Naive B cell (primary cell): ENCODE measurements at regions not wholly inside any gene's neighbourhood (a gene's known extent, or its start where the extent isn't known, plus 50 kb on each side); places are given as distances from the start of the nearest gene placed in this dataset.
A peak's percentile ranks its signal among the peaks of the same experiment; 100 is the strongest.

Source experiments
- ATAC-seq, 2 donors: fragments of 150-1000 bp; cut with Tn5 transposase; 2 replicates each; pipeline ENCODE4 v1.10.0; 2021; ENCODE audit warnings: low read depth in 2 of 2, mild to moderate bottlenecking in 2 of 2, moderate library complexity in 2 of 2
- DNase-seq: peaks from one replicate; pipeline ENCODE4 v3.0.0; 2022
- H3K27ac Mint-ChIP-seq, 6 donors: one replicate each; pipeline ENCODE4 v1.8.0; 2020 to 2022; ENCODE audit warnings: mild to moderate bottlenecking in 6 of 6, mixed read lengths in 6 of 6, moderate library complexity in 5 of 6, inconsistent platforms in 2 of 6
- H3K27me3 Mint-ChIP-seq, 3 donors: one replicate each; pipeline ENCODE4 v1.8.0; 2021 to 2022; ENCODE audit warnings: mixed read lengths in 3 of 3, mild to moderate bottlenecking in 1 of 3
- H3K36me3 Mint-ChIP-seq, 2 donors: one replicate each; pipeline ENCODE4 v1.8.0; 2020 to 2022; ENCODE audit warnings: mixed read lengths in 2 of 2, inconsistent platforms in 1 of 2, mild to moderate bottlenecking in 1 of 2
- H3K4me1 Mint-ChIP-seq, 3 donors: one replicate each; pipeline ENCODE4 v1.8.0; 2020 to 2022; ENCODE audit warnings: mixed read lengths in 3 of 3, inconsistent platforms in 1 of 3, mild to moderate bottlenecking in 1 of 3, moderate library complexity in 1 of 3
- H3K4me3 Mint-ChIP-seq, 8 donors: one replicate each; pipeline ENCODE4 v1.8.0; 2020 to 2022; ENCODE audit warnings: mild to moderate bottlenecking in 8 of 8, mixed read lengths in 8 of 8, moderate library complexity in 8 of 8, inconsistent platforms in 2 of 8
- H3K9me3 Mint-ChIP-seq, 7 donors: one replicate each; pipeline ENCODE4 v1.8.0; 2020 to 2022; ENCODE audit warnings: mixed read lengths in 7 of 7, mild to moderate bottlenecking in 5 of 7, inconsistent platforms in 2 of 7, moderate library complexity in 1 of 7

DNA sequence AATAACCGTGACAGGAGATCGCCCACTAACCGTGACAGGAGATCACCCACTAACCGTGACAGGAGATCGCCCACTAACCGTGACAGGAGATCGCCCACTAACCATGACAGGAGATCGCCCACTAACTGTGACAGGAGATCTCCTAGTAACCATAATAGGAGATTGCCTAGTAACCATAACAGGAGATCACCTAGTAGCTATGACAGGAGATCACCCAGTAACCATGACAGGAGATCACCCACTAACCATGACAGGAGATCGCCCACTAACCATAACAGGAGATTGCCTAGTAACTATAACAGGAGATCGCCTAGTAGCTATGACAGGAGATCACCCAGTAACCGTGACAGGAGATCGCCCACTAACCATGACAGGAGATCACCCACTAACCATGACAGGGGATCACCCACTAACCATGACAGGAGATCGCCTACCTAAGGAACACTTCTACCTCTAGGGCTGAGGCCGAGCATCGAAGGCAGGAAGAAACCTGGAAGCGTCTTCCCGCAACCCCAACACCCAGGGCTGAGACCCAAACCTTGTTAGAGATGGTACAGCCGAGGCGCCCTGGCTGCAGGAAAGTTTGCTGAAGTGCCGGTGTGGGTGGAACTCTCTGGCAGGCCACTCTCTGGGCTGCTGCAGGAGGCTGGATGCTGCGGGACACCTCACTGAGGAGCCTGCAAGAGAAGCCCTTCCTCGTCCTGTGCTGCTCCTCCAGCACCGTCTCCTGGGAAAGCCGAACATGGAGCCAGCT, 67.5 kb upstream of the THY1 start:
- Mint-ChIP-seq H3K27ac (peak overlapping the region in 1 of 6 donors; percentile 17), H3K27me3 (peaks cover 10 to 60% (median 34%) of the 10 kb centered on the region in 3 donors), H3K4me1 (peaks cover 5 to 6% (median 6%) of the 10 kb centered on the region in 3 donors), H3K4me3 (no peak overlapping the region), H3K36me3 (no peaks in the 10 kb centered on the region), H3K9me3 (no peaks in the 10 kb centered on the region)
- ATAC-seq (no peak), DNase-seq (no peak)

- Mint-ChIP-seq H3K27ac (no peak overlapping the region), H3K27me3 (peaks cover 17 to 59% (median 27%) of the 10 kb centered on the region in 3 donors), H3K36me3 (no peaks in the 10 kb centered on the region), H3K4me3 (no peak overlapping the region), H3K4me1 (peaks cover 5 to 13% (median 6%) of the 10 kb centered on the region in 3 donors), H3K9me3 (no peaks in the 10 kb centered on the region)
- ATAC-seq (no peak), DNase-seq (no peak)
Observed at GRCh38 chr11:119489087-119489486, 66.1 kb upstream of the THY1 start.

DNA sequence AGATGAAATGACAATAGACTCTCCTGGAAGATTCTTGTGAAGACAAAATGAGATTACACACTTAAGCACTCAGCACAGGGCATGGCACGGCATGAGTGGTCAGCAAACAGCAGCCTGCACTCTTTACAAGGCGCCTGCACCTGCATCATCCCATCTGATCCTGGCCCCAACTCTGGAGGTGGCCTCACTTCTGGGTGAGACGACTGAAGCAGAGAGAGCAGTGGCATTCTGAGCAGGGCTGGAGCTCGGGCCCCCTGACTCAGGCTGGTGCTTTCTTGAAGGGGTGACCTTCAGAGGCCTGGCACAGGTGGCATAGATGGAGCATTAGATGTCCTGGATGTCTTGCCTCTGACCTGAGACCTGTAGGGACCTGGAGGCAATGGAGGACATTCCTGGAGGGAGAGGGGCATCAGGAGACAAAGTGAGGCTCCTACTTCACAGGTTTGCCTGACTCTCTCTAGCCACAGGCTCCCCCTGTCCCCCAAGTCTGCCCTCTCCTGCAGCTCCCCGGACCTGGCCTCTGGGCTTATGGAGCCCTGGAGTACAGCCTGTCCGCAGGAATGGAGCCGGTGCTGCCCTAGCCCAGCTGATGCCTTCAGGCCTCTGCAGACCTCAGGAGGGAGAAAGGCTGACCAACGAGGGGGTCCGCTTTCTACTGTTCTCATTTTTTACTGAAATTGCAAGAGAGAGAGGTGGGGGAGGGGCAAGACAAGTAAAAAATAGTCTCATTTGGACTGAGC, 65.5 kb upstream of the THY1 start:
- H3K27ac Mint-ChIP-seq = no peak overlapping the region
- no peaks in the 10 kb centered on the region for H3K36me3 Mint-ChIP-seq
- ATAC-seq = no peak
- DNase-seq = no peak
- H3K27me3 Mint-ChIP-seq = peaks cover 17 to 59% (median 27%) of the 10 kb centered on the region in 3 donors
- no peak overlapping the region for H3K4me3 Mint-ChIP-seq
- H3K9me3 Mint-ChIP-seq = no peaks in the 10 kb centered on the region
- peaks cover 5 to 13% (median 6%) of the 10 kb centered on the region in 3 donors for H3K4me1 Mint-ChIP-seq

DNA sequence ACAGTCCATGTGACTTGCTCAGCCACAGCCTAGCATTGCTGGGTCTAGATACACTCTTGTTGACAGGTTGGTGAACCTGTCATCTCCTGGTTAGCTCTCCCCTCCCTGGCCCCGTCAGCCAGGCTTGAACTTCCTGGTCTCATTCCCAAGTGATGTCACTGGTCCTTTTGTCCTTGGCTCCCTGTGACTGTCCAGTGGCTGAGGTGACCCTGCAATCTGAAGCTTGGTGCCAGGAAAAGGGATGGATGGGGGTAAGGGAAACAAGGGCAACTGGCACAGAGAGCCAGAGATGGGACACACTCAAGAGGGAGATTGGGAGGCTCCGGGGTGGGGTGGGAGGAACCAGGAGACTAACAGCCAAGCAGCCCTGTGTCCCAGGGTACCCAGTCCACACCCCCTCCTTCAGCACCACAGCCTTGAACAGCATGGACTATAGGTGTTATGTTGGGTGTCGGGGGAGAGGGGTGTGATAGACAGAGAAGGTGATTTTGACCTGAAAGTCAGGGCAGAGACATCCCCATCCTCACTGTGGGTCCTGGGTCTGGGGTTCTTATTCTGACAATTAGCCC, 63.8 kb upstream of the THY1 start:
- Mint-ChIP-seq H3K27ac (no peak overlapping the region), H3K9me3 (no peaks in the 10 kb centered on the region), H3K27me3 (peaks cover 17 to 67% (median 28%) of the 10 kb centered on the region in 3 donors), H3K4me1 (peaks cover 5 to 13% (median 6%) of the 10 kb centered on the region in 3 donors), H3K36me3 (no peaks in the 10 kb centered on the region), H3K4me3 (no peak overlapping the region)
- ATAC-seq (no peak), DNase-seq (no peak)

DNA sequence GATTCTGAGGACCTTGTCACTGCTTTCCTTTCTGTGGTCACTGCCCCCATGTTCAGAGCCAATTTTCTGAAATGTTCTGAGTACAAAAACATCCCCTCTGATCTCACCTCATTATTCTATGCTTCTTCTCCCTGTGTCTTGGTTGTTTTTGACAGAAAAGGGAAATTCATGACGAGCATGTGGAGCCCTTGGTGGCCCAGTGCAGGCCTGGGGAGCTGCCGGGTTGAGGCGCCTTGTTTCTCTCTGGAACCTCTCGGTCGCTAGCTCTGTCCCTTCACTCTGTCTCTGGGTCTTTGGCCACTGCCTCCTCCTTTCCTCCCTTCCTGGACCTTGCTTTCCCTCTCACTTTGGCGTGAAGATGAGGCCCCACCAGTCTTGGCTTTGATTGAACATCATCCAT, 63.0 kb upstream of the THY1 start:
- ATAC-seq = no peak
- Mint-ChIP-seq H3K4me1 (peaks cover 5 to 13% (median 9%) of the 10 kb centered on the region in 3 donors), H3K27me3 (peaks cover 17 to 67% (median 29%) of the 10 kb centered on the region in 3 donors), H3K27ac (no peak overlapping the region), H3K36me3 (no peaks in the 10 kb centered on the region), H3K4me3 (no peak overlapping the region), H3K9me3 (no peaks in the 10 kb centered on the region)
- DNase-seq = no peak

DNA sequence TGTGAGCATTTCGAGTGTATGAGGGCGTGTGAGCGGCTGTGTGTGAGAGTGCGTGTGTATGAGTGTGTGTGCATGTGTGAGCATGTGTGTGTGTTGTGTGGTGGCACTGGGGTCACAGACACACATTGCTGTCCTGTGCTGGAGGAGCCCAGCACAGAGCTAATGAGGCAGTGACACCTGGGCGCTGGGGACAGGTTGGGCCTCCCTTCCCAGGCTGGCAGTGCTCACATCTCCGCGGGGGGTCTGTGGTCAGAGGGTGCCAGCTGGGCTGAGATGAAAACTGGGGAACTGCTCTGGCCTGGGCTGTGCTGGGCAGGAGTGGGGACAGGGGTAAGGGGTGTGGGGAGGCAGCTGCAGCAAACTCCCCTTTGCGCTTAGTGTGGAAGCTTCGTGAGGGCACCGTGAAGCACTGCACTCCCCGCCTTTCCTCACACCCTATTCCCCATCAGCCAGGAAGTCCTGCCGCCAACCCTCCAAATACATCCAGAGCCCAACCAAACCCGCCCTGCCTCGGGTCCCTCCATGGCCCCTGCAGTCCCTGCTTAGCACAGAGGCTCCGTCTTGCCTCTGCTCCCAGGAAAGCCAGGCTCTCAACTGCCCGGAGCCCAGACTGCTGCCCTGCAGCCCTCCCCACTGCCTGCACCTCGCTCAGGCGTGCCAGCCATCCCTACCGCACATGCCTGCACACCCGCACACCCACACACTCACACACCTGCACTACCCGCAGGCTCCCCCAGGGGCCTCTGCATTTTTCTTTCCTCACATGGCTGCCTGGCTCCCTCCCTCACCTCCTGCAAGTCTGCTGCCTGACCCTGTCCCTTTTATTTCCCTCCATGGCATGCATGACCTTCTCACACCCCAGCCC, 62.0 kb upstream of the THY1 start:
- no peak overlapping the region for H3K4me3 Mint-ChIP-seq
- DNase-seq = no peak
- H3K4me1 Mint-ChIP-seq = peaks cover 4 to 12% (median 9%) of the 10 kb centered on the region in 3 donors
- H3K27ac Mint-ChIP-seq = peak overlapping the region in 3 of 6 donors; percentile 30 to 80 (median 69)
- no peaks in the 10 kb centered on the region for H3K9me3 Mint-ChIP-seq
- ATAC-seq = peak in 1 of 2 donors; percentile 35
- no peaks in the 10 kb centered on the region for H3K36me3 Mint-ChIP-seq
- peaks cover 19 to 73% (median 37%) of the 10 kb centered on the region in 3 donors for H3K27me3 Mint-ChIP-seq

- H3K9me3 Mint-ChIP-seq = peaks cover 0 to 2% (median 0%) of the 10 kb centered on the region in 7 donors
- no peaks in the 10 kb centered on the region for H3K36me3 Mint-ChIP-seq
- no peak overlapping the region for H3K27ac Mint-ChIP-seq
- H3K4me1 Mint-ChIP-seq = peaks cover 0 to 8% (median 5%) of the 10 kb centered on the region in 3 donors
- no peak overlapping the region for H3K4me3 Mint-ChIP-seq
- ATAC-seq = no peak
- DNase-seq = no peak
- H3K27me3 Mint-ChIP-seq = peaks cover 23 to 81% (median 45%) of the 10 kb centered on the region in 3 donors
Observed at GRCh38 chr11:119483881-119484371, 61.0 kb upstream of the THY1 start.

GRCh38 chr11:119483341-119483880, 60.4 kb upstream of the THY1 start:
- Mint-ChIP-seq H3K4me1 (peaks cover 0 to 8% (median 3%) of the 10 kb centered on the region in 3 donors), H3K27ac (no peak overlapping the region), H3K9me3 (peaks cover 0 to 2% (median 0%) of the 10 kb centered on the region in 7 donors), H3K36me3 (no peaks in the 10 kb centered on the region), H3K27me3 (peaks cover 23 to 78% (median 45%) of the 10 kb centered on the region in 3 donors), H3K4me3 (no peak overlapping the region)
- DNase-seq (no peak), ATAC-seq (no peak)

DNA sequence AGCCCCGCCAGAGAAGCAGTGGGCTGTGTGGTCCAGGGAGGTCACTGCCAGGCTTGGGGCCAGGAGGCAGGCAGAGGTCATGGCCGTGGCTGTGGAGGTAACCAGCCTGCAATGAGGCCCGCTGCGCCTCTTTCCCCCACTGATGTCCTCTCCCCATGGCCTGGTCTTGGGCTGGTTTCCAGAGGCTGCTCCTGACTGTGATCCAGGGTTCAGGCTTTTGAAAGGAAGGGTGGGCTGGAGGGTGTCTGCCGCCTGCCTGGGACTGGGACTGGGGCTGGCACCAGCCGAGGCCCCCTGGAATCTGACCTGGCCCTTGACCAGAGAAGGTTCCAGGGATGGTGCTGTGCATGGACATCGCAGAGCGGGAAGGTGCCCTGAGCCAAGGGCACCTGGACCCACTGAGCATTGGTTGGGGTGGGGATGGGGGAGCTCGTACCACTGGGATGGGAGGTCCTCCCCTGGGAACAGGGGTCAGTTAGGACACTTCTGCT, 59.6 kb upstream of the THY1 start:
- Mint-ChIP-seq H3K4me3 (no peak overlapping the region), H3K9me3 (peaks cover 0 to 2% (median 0%) of the 10 kb centered on the region in 7 donors), H3K36me3 (no peaks in the 10 kb centered on the region), H3K27ac (no peak overlapping the region), H3K27me3 (peaks cover 23 to 70% (median 37%) of the 10 kb centered on the region in 3 donors), H3K4me1 (peaks cover 0 to 8% (median 3%) of the 10 kb centered on the region in 3 donors)
- no peak for ATAC-seq
- no peak for DNase-seq

GRCh38 chr11:119481667-119482400, 58.9 kb upstream of the THY1 start:
- peaks cover 23 to 67% (median 33%) of the 10 kb centered on the region in 3 donors for H3K27me3 Mint-ChIP-seq
- no peak for ATAC-seq
- peaks cover 0 to 2% (median 0%) of the 10 kb centered on the region in 7 donors for H3K9me3 Mint-ChIP-seq
- H3K4me3 Mint-ChIP-seq = peak overlapping the region in 1 of 8 donors; percentile 22
- no peak for DNase-seq
- no peaks in the 10 kb centered on the region for H3K36me3 Mint-ChIP-seq
- peaks cover 0 to 8% (median 3%) of the 10 kb centered on the region in 3 donors for H3K4me1 Mint-ChIP-seq
- H3K27ac Mint-ChIP-seq = no peak overlapping the region

- H3K4me3 Mint-ChIP-seq = no peak overlapping the region
- DNase-seq (peak; percentile 35), ATAC-seq (peak; percentile 43 to 63)
- no peak overlapping the region for H3K27ac Mint-ChIP-seq
- H3K9me3 Mint-ChIP-seq = peaks cover 0 to 2% (median 0%) of the 10 kb centered on the region in 7 donors
- peaks cover 0 to 8% (median 3%) of the 10 kb centered on the region in 3 donors for H3K4me1 Mint-ChIP-seq
- H3K36me3 Mint-ChIP-seq = no peaks in the 10 kb centered on the region
- H3K27me3 Mint-ChIP-seq = peaks cover 25 to 67% (median 37%) of the 10 kb centered on the region in 3 donors
Observed at GRCh38 chr11:119481021-119481666, 58.2 kb upstream of the THY1 start.
